Ovary (tissue), 7 donors: ENCODE measurements at regions not wholly inside any gene's neighbourhood (a gene's known extent, or its start where the extent isn't known, plus 50 kb on each side); places are given as distances from the start of the nearest gene placed in this dataset.

Experiments used
- DNase-seq, 5 donors: peaks; one replicate each; pipeline ENCODE4 v3.0.0-alpha.2; 2019 to 2020
- H3K27ac ChIP-seq, 2 donors: fragments of 200-600 bp; one replicate each; pipeline versions ENCODE4 v1.5.1 to v1.8.0; 2019 to 2022
- H3K27me3 ChIP-seq: fragments of 200-600 bp; one replicate; pipeline ENCODE4 v1.8.0; 2022
- H3K36me3 ChIP-seq: fragments of 200-600 bp; sonication (generic); one replicate; pipeline ENCODE4 v1.5.1; 2019
- H3K4me1 ChIP-seq: one replicate; pipeline ENCODE4 v1.8.1; 2013; ENCODE audit warnings: mild to moderate bottlenecking, moderate library complexity; ENCODE audit not compliant: insufficient read depth
- H3K4me3 ChIP-seq: fragments of 200-600 bp; sonication (generic); one replicate; pipeline ENCODE4 v1.5.1; 2017
- H3K9me3 ChIP-seq, 2 donors: fragments of 200-600 bp in 1 of 2; sonication (generic) in 1 of 2; one replicate each; pipeline versions ENCODE4 v1.5.1 to v1.8.1; 2013 to 2019; ENCODE audit warnings: mild to moderate bottlenecking in 1 of 2, moderate library complexity in 1 of 2
- EP300 ChIP-seq: sonication (generic); formaldehyde crosslinking; IDR thresholded peaks from one replicate; pipeline ENCODE4 v1.6.1; 2017; ENCODE audit warnings: antibody characterized with exemption
- POLR2A ChIP-seq: fragments of 450-650 bp; IDR thresholded peaks from one replicate; pipeline ENCODE4 v1.6.1; 2017; ENCODE audit warnings: antibody characterized with exemption, mild to moderate bottlenecking, moderate library complexity
- WGBS, 3 donors: extraction: QIAGEN DNeasy Blood & Tissue Kit in 1 of 3; methylation state at CpG; one replicate each; pipeline versions ENCODE4 v1.1.5 to v1.1.7; 2013 to 2017; 5-methylcytosine and 5-hydroxymethylcytosine counted together
- intact Hi-C, 4 donors: fragments of 100-400 bp; cut with DNase I; formaldehyde crosslinking; loops; one replicate each; pipeline versions ENCODE4 v1.11.0 to v1.15.1; 2022 to 2023
- TF ChIP-seq, protein P1 (sequence below), 3 donors: fragments of 450-650 bp in 2 of 3; fragments of 200-600 bp in 1 of 3; IDR thresholded peaks; one replicate each; pipeline versions ENCODE4 v1.5.1 to v1.8.0; 2016 to 2022; ENCODE audit warnings: antibody characterized with exemption in 3 of 3, mild to moderate bottlenecking in 1 of 3
- donor health status: DM: no; HTN: no; CAD: no; lungs with moderate emphysema.
- donor health status: DM: no; HTN: no; CAD: no.
- donor health status: Bipolar disorder and iron deficiency.
- donor health status: DM: no; HTN: no; CAD: no.
- donor health status: DM: yes; HTN: yes; CAD: no.

GRCh38 chr12:66050610-66051009 lies 79.9 kb downstream of the LLPH start:
- intact Hi-C loops = no loop called here
- Histone ChIP-seq H3K27ac (no peak overlapping the region), H3K4me1 (peaks cover 2% of the 10 kb centered on the region), H3K27me3 (no peaks in the 10 kb centered on the region), H3K4me3 (no peak overlapping the region), H3K9me3 (no peaks in the 10 kb centered on the region), H3K36me3 (no peaks in the 10 kb centered on the region)
- TF ChIP-seq, protein P1, sequence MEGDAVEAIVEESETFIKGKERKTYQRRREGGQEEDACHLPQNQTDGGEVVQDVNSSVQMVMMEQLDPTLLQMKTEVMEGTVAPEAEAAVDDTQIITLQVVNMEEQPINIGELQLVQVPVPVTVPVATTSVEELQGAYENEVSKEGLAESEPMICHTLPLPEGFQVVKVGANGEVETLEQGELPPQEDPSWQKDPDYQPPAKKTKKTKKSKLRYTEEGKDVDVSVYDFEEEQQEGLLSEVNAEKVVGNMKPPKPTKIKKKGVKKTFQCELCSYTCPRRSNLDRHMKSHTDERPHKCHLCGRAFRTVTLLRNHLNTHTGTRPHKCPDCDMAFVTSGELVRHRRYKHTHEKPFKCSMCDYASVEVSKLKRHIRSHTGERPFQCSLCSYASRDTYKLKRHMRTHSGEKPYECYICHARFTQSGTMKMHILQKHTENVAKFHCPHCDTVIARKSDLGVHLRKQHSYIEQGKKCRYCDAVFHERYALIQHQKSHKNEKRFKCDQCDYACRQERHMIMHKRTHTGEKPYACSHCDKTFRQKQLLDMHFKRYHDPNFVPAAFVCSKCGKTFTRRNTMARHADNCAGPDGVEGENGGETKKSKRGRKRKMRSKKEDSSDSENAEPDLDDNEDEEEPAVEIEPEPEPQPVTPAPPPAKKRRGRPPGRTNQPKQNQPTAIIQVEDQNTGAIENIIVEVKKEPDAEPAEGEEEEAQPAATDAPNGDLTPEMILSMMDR (IDR thresholded peaks at IDR 0.05) = no peak
- no peak for TF ChIP-seq EP300
- TF ChIP-seq POLR2A = no peak
- no peak for DNase-seq
- 93 to 97% (median 96%) methylated on average over 1 of the region's 1 CpG for WGBS, 3 donors

DNA sequence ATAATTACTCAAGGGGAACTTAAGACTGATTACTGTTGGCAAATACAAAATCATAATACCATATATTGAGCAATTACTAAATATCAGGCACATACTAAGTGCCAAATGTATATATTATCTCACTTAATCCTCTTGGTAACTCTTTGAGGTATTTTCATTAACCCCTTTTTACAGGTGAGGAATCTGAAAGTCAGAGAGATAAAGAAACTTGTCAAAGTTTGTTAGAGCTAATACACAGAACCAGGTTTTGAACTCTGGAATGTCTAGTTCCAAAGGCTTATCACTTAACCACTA lies 80.3 kb downstream of the LLPH start:
- DNase-seq = no peak
- H3K4me1 ChIP-seq = peaks cover 2% of the 10 kb centered on the region
- no peak overlapping the region for H3K4me3 ChIP-seq
- intact Hi-C loops = no loop called here
- no peaks in the 10 kb centered on the region for H3K9me3 ChIP-seq
- no peak overlapping the region for H3K27ac ChIP-seq
- H3K27me3 ChIP-seq = no peaks in the 10 kb centered on the region
- H3K36me3 ChIP-seq = no peaks in the 10 kb centered on the region
- TF ChIP-seq, protein P1 (IDR thresholded peaks at IDR 0.05) = no peak
- TF ChIP-seq EP300 = no peak

DNA sequence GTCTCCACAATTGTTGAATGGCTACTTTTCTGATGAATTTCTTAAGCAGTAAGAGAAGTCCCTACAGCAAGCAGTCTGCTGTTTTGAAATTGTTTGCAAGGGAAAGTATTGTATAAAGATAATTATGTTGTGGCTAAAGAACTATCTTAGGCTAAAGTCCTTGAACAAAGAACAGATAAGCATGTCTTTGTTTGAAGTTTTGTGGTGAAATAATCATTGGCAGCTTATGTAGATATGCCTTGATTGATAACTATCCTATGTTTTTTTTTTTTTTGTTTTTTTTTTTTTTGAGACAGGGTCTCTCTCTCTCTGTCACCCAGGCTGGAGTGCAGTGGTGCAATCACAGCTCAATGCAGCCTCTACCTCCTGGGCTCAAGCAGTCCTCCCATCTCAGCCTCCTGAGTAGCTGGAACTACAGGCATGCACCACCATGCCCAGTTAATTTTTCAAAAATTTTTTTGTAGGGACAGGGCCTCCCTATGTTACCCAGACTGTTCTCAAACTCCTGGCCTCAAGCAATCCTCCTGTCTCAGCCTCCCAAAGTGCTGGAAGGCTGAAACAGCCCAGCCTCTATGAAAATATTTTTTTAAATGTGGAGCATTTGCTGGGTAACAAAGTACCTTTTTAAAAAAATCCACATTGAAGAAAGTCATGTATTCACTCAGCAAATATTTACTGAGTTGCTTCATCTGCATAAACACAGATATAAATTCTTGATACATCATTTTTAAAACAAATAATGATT lies 80.8 kb downstream of the LLPH start:
- TF ChIP-seq, protein P1 (IDR thresholded peaks at IDR 0.05) = no peak
- TF ChIP-seq EP300 = no peak
- no peak for TF ChIP-seq POLR2A

GRCh38 chr12:66048835-66049537 lies 81.6 kb downstream of the LLPH start:
- no peaks in the 10 kb centered on the region for H3K36me3 ChIP-seq
- intact Hi-C loops = no loop called here

More for the DNA sequence above, 80.8 kb downstream of the LLPH start:
- intact Hi-C loops = no loop called here
- Histone ChIP-seq H3K4me3 (no peak overlapping the region), H3K27me3 (no peaks in the 10 kb centered on the region), H3K9me3 (no peaks in the 10 kb centered on the region), H3K4me1 (peaks cover 2% of the 10 kb centered on the region), H3K27ac (no peak overlapping the region), H3K36me3 (no peaks in the 10 kb centered on the region)
- no peak for DNase-seq

More at GRCh38 chr12:66048835-66049537, 81.6 kb downstream of the LLPH start:
- TF ChIP-seq EP300 (no peak), POLR2A (no peak)
- TF ChIP-seq, protein P1 (IDR thresholded peaks at IDR 0.05) = no peak
- H3K27ac ChIP-seq = no peak overlapping the region
- no peaks in the 10 kb centered on the region for H3K9me3 ChIP-seq
- H3K4me1 ChIP-seq = peaks cover 2% of the 10 kb centered on the region
- 31 to 45% (median 34%) methylated on average over 9 of the region's 9 CpGs for WGBS, 3 donors
- DNase-seq = no peak
- no peaks in the 10 kb centered on the region for H3K27me3 ChIP-seq
- no peak overlapping the region for H3K4me3 ChIP-seq
